Daoy (cell line): ENCODE measurements at regions not wholly inside any gene's neighbourhood (a gene's known extent, or its start where the extent isn't known, plus 50 kb on each side); places are given as distances from the start of the nearest gene placed in this dataset.
"Not testable (repeated sequence)": the region's sequence is repeated elsewhere in the genome, so short reads cannot be mapped to it uniquely, and the experiment has no call there.

Experiments used
- DNase-seq: peaks from one replicate; pipeline ENCODE4 v3.0.0-alpha.2; 2015; ENCODE audit warnings: low read depth

GRCh38 chr3:74415731-74416130, 198.7 kb downstream of the CNTN3 start:
- DNase-seq = no peak

- DNase-seq = no peak
Measured at GRCh38 chr3:74413547-74414241, 200.8 kb downstream of the CNTN3 start.

GRCh38 chr3:74410276-74410941, 204.1 kb downstream of the CNTN3 start:
- DNase-seq = no peak

- no peak for DNase-seq
Measured at GRCh38 chr3:74409066-74409465, 205.4 kb downstream of the CNTN3 start.

GRCh38 chr3:74403307-74403706, 211.2 kb downstream of the CNTN3 start:
- DNase-seq = no peak

GRCh38 chr3:74402821-74403220, 211.6 kb downstream of the CNTN3 start:
- no peak for DNase-seq

- DNase-seq = no peak
Measured at GRCh38 chr3:74393426-74393825, 221.0 kb downstream of the CNTN3 start.

- DNase-seq = no peak
Measured at GRCh38 chr3:74390121-74390877, 224.2 kb downstream of the CNTN3 start.

GRCh38 chr3:74387111-74387735, 227.2 kb downstream of the CNTN3 start:
- no peak for DNase-seq

- DNase-seq = no peak
Measured at GRCh38 chr3:74384159-74384558, 230.3 kb downstream of the CNTN3 start.

- no peak for DNase-seq
Measured at GRCh38 chr3:74377669-74378068, 236.8 kb downstream of the CNTN3 start.

- DNase-seq = not testable (repeated sequence)
Measured at GRCh38 chr3:74376323-74376722, 238.1 kb downstream of the CNTN3 start.

- no peak for DNase-seq
Measured at GRCh38 chr3:74375653-74376052, 238.8 kb downstream of the CNTN3 start.

- DNase-seq = no peak
Measured at GRCh38 chr3:74372743-74373142, 241.7 kb downstream of the CNTN3 start.

GRCh38 chr3:74370342-74370741, 244.1 kb downstream of the CNTN3 start:
- DNase-seq = no peak

- DNase-seq = no peak
Measured at GRCh38 chr3:74366331-74366730, 248.1 kb downstream of the CNTN3 start.

GRCh38 chr3:74363346-74363745, 251.1 kb downstream of the CNTN3 start:
- DNase-seq = no peak

- no peak for DNase-seq
Measured at GRCh38 chr3:74360406-74360805, 254.1 kb downstream of the CNTN3 start.

- no peak for DNase-seq
Measured at GRCh38 chr3:74357881-74358280, 256.6 kb downstream of the CNTN3 start.

- no peak for DNase-seq
Measured at GRCh38 chr3:74353039-74353438, 261.4 kb downstream of the CNTN3 start.

- no peak for DNase-seq
Measured at GRCh38 chr3:74352166-74352565, 262.3 kb downstream of the CNTN3 start.

GRCh38 chr3:74351213-74351612, 263.2 kb downstream of the CNTN3 start:
- no peak for DNase-seq
